ENCODE measurements at regions not wholly inside any gene's neighbourhood (a gene's known extent, or its start where the extent isn't known, plus 50 kb on each side); places are given as distances from the start of the nearest gene placed in this dataset.

DNA sequence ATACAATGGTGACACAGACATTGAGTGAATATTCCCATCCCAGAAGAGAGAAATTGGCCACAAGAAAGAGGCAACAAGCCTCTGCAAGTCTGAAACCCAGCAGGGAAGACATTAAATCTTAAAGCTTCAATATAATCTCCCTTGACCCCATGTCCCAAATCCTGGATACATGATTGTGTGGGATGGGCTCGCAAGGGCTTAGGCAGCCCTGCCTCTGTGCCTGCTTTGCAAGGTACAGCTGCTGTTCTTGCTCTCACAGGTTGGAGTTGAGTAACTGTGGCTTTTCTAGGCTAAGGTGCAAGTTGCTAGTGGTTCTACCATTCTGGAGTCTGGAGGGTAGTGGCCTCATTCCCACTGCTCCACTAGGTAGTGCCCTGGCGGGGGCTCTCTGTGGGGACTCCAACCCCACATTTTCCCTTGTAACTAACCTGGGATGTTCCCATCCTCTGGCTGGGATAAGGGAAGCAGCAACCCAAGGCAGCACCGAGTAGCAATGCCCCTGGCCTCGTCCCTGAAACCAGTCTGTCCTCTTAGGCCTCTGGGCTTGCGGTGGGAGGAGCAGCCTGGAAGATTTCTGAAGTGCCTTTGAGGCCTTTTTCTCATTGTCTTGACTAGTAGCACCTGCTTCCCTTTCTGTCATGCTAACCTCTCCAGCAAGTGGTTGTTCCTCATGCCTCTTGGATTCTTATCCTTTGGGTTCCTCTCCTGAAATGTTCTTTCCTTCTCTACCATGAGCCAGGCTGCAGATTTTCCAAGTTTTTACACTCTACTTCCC lies 90.0 kb downstream of the FAM174B start:
- DNase-seq, result no peak

- DNase-seq, result no peak
Observed at GRCh38 chr15:92561754-92562153, 93.8 kb downstream of the FAM174B start.

DNA sequence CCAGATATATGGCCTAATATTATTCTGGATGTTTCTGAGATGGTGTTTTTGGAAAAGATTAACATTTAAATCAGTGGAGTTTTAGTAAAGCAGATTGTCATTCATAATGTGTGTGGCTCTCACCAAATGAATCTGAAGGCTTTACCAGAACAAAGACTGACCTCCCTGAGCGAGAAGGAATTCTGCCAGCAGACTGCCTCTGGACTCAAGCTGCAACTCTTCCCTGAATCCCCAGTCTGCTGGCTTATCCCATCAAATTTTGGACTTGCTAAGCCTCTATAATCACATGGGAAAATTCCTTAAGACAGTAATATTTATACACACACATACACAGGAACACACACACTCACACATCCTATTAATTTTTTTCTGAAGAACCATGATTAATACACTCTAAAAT lies 102.3 kb downstream of the FAM174B start:
- DNase-seq, result no peak

GRCh38 chr15:92545996-92546395 lies 109.6 kb downstream of the FAM174B start:
- no peak for DNase-seq

DNA sequence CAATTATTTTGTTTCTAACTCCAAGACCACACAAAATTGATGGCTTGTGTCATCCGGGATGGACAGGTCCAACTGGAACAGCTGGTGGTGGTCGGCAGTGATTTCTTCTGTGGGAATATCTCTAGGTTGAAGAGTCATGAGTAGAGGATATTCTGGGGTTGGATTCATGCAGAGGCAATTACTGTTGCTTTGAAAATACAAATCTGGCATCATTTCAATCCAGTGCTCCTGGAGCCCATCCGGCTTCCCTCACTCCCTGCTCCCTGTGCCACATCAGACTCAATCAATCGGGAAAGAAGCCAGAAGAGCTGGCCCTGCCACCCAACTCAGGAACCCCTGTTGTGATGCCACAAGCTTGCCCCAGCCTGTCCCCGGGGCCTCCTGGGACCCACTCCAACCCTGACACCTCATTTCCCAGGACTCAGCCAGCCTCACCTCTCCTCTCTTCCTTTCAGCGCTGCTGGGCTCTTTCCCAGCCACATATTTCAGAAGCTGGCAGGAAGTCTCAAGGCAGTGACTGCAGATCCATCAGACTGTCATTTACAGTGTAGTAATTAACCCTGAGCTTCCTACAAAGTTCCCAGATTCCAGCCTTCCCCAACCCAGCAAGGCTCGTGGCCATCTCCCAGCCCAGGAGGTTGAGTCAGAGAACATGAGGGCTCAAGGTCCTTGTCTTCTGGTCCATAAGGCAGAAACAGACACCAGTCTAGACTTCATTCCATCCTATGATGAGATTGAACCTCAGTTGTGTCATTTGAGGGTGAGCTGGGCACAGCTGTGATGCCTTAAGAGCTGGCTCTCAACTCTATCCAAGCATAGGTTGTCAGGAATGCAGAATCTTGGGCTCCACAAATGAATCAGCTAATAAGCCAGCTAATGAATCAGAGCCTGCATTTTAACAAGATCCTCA lies 114.0 kb downstream of the FAM174B start:
- no peak for DNase-seq

- DNase-seq, result no peak
Observed at GRCh38 chr15:92538115-92538514, 117.5 kb downstream of the FAM174B start.

DNA sequence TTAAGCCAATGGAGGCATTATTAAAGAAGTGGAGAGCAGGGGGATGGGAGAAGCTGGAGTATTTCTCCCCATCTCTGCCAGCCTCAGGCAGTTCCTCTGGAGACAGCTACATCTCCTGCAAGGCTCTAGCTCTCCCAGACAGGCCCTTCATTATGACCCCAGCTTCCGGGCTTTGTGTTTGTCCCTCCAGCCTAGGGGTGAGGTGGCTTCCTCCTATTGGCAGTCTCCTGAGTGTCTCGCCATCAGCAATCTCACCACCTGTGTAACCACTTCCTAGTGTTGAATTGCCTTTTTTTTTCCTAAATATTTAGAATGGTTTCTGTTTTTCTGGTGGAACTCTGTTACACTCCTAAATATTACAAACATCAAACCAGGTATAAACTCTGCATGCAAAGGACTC lies 122.3 kb downstream of the FAM174B start:
- DNase-seq, result no peak

DNA sequence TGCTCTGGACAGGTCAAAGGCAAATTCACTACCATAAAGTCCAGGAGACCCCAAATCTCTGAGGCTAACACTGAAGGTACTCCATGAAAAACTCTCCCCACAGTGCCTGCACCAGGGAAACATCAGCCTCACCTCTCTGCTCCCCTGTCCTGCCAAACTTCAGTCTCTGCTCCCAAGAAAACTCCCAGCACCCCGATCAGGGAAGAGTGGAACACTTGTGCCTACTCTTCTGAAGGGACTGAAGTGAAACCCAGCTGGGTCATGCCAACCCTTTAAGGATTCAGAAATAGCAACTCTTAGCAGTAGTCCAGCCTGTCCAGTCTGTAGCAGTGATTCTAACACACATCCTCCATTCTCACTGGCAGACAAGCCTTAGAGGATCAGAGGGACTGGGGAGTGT lies 124.2 kb downstream of the FAM174B start:
- DNase-seq, result no peak

DNA sequence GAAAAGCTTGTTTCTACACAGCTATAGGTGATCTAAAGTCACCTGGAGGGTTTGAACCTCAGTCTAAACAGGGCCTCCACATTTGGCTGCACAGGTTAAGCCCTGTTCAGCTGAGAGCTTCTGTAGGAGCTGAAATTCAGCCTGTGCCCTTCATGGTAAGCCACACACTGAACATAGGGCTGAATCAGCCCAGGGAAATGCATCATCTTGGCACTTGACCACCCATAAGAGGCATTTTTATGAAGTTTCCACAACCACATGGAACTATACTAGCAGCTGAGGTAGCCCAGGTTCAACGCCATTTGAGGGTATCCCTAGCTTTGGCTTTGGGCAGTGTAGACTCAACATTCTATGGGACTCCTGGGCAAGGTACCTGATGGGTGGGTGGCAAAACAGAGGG lies 126.8 kb downstream of the FAM174B start:
- DNase-seq, result no peak

GRCh38 chr15:92527197-92527596 lies 128.4 kb downstream of the FAM174B start:
- no peak for DNase-seq

DNA sequence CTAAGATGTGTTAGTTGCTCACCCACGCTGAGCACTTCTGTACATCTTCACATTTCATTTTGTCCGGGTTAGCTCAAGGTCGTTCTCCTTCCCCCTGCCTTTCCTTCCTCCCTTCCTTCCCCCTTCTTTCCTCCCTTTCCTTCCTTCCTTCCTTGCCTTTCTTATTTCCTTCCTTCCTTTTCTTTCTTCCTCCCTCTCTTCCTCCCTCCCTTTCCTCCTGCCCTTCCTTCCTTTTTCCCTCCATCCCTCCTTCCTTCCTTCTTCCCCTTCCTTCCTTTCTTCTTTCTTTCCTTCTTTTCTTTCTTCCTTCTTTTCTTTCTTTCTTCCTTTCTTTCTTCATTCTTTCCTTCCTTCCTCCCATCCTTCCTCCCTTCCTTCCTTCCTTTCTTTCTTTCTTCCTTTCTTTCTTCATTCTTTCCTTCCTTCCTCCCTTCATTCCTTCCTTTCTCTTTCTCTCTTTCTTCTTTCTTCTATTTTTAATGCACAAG lies 129.8 kb downstream of the FAM174B start:
- no peak for DNase-seq

- no peak for DNase-seq
Observed at GRCh38 chr15:92524874-92525565, 130.6 kb downstream of the FAM174B start.

DNA sequence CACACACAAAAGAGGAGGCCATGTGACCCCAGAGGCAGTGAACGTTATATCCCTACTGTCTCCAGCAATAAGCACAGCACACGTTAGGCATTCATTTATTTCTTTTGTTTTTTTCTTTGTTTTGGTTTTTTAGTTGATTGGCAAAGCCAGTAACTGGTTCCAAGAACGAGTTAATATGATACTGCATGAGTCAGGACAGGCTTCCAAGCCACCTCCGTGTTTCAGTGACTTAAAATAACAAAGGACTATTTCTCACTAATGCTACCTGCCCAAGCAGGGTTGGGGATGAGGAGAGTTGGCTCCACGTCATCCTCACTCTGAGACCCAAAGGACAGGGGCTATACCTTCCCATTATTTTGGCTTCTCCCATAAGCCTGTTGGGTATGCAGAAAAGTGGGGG lies 130.5 kb downstream of the ST8SIA2 start:
- no peak for DNase-seq

- DNase-seq, result no peak
Observed at GRCh38 chr15:92523176-92523575, 129.5 kb downstream of the ST8SIA2 start.

DNA sequence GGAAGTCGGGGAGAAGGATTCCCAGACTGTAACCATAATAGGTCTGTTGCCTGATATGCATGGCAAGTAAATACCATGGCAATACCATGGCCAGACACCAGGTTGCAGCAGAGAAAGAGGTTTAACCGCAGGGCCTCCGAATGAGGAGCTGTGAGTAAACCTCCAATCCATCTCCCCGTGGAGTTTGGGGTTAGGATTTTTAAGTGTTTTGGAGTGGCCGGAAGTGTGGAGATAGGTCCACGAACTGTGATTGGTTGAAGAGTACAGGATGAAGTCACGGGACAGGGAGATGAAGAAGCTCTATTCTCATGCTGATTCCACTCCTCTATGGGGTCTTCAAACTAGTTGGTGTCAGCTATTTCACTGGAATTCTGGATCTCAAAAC lies 127.9 kb downstream of the ST8SIA2 start:
- DNase-seq, result peak; percentile 65

- DNase-seq, result no peak
Observed at GRCh38 chr15:92520914-92521623, 127.4 kb downstream of the ST8SIA2 start.

- no peak for DNase-seq
Observed at GRCh38 chr15:92519709-92520108, 126.0 kb downstream of the ST8SIA2 start.

Measured in activated CD8-positive, alpha-beta memory T cell treated with anti-CD3 and anti-CD28 coated beads for 24 hours (primary cell).